ENCODE measurements at regions not wholly inside any gene's neighbourhood (a gene's known extent, or its start where the extent isn't known, plus 50 kb on each side); places are given as distances from the start of the nearest gene placed in this dataset.

DNA sequence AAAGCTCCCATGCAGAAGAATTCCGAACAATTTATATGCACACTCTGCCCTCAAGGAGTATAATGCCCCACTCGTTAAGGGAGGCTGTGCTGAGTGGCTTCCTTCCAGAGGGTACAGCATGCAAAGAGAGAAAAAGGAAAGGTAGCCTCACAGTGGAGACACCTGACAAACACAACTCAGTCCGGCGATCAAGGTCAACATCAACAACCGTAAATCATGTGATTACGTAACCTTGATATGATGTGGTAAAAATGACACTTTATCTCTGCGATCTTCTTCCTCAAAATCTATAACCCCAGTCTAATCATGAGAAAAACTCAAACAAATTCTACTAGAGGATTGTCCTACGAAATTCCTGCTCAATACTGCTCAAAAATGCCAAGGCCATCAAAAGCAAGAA is 400.5 kb upstream of the CCDC196 start:
- no peak overlapping the region for H3K4me3 ChIP-seq (ENCODE audit: insufficient read depth, low read depth, low read length)
- H2BK5ac ChIP-seq (ENCODE audit: low read depth, low read length, poor library complexity, severe bottlenecking), result no peak overlapping the region
- no peak overlapping the region for H2BK120ac ChIP-seq (ENCODE audit: low read depth, low read length)
- no peak overlapping the region for H3K14ac ChIP-seq (replicated peaks; ENCODE audit: low read depth, low read length)
- H3K27ac ChIP-seq (ENCODE audit: insufficient read depth, low read length), result no peak overlapping the region
- H3K4me1 ChIP-seq (ENCODE audit: control insufficient read depth, insufficient read depth, low read length), result no peaks in the 10 kb centered on the region
- no peak overlapping the region for H3K4ac ChIP-seq (ENCODE audit: low read depth, low read length)
- WGBS, 2 experiments (ENCODE audit: extremely low coverage in 2 of 2, insufficient read length in 1 of 2), result no CpG with 5 or more reads among the region's 8 CpGs
- H2AFZ ChIP-seq (replicated peaks; ENCODE audit: low read length, poor library complexity), result no peak overlapping the region
- H3K79me1 ChIP-seq (ENCODE audit: low read depth in 1 of 2, low read length in 2 of 2), result no peaks in the 10 kb centered on the region
- H4K5ac ChIP-seq (ENCODE audit: low read depth, low read length), result no peak overlapping the region
- DNase-seq (no peak), ATAC-seq (ENCODE audit: low read depth) (no peak)
- no peaks in the 10 kb centered on the region for H3K9me1 ChIP-seq (ENCODE audit: insufficient read depth, low read length)
- H3K4me2 ChIP-seq (ENCODE audit: low read depth, low read length), result no peak overlapping the region
- no TSS peak for BruUV-seq (replicated peaks)
- peak; percentile 77 for TF ChIP-seq CEBPB (IDR thresholded peaks at IDR 0.05; ENCODE audit: low read depth, low read length)
- no peak for TF ChIP-seq RAD21 (IDR thresholded peaks at IDR 0.05; ENCODE audit: low read length)
- no peak overlapping the region for H3K18ac ChIP-seq (ENCODE audit: low read depth, low read length)
- no peak overlapping the region for H3K56ac ChIP-seq (ENCODE audit: extremely low read depth, insufficient read depth, low read length)
- no peak overlapping the region for H3K9ac ChIP-seq (ENCODE audit: low read depth, low read length)
- in situ Hi-C loops (cut with MboI; ENCODE audit: low sequenced_read_pairs) (no loop called here), intact Hi-C loops (cut with micrococcal nuclease) (no loop called here), dilution Hi-C loops (cut with HindIII; ENCODE audit: low sequenced_read_pairs, unreplicated experiment) (no loop called here)
- no peak overlapping the region for H4K8ac ChIP-seq (ENCODE audit: low read depth in 2 of 2, low read length in 2 of 2)
- no peak overlapping the region for H4K91ac ChIP-seq (ENCODE audit: insufficient read depth, low read depth, low read length)
- no peak overlapping the region for H2AK5ac ChIP-seq (ENCODE audit: low read depth, low read length)
- no peaks in the 10 kb centered on the region for H4K20me1 ChIP-seq (ENCODE audit: insufficient read depth, low read length)
- no peaks in the 10 kb centered on the region for H3K36me3 ChIP-seq (ENCODE audit: control insufficient read depth, insufficient read depth, low read length)
- no peak overlapping the region for H2BK15ac ChIP-seq (ENCODE audit: low read depth, low read length)
- H2BK20ac ChIP-seq (ENCODE audit: low read depth, low read length), result no peak overlapping the region
- no peaks in the 10 kb centered on the region for H3K27me3 ChIP-seq (ENCODE audit: control insufficient read depth, insufficient read depth, low read length)
- POLR2A ChIA-PET (ENCODE audit: unreplicated experiment), result no interaction called here
- H3K9me3 ChIP-seq (ENCODE audit: control insufficient read depth, insufficient read depth, low read length), result peaks cover 2% of the 10 kb centered on the region; the same call in 1 of the 2 replicates
- CTCF ChIA-PET, result no interaction called here
- H2AK9ac ChIP-seq (replicated peaks; ENCODE audit: low read depth, low read length, poor library complexity), result no peak overlapping the region
- H3K23ac ChIP-seq (ENCODE audit: low read depth, low read length), result no peak overlapping the region
